ENCODE measurements at regions not wholly inside any gene's neighbourhood (a gene's known extent, or its start where the extent isn't known, plus 50 kb on each side); places are given as distances from the start of the nearest gene placed in this dataset.
A peak's percentile ranks its signal among the peaks of the same experiment; 100 is the strongest.

DNA sequence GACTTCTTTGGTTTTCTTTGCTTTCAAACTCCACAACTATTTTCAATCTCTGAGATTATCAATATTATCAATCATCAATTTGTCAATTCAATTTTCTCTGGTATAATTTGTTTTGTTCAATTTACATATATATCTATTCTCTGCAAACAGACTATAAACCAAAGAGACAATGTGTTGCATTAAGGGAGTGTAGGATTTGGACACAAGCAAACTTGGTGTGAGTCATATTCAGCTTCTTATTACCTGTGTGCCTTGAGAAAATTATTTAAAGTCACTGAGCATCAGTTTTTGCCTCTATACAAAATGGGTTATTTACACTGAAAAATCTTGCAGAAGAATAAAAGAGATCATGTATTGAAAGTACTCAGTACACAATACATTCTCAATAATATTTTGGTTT lies 177.8 kb downstream of the NECTIN3 start:
- Histone ChIP-seq H3K27me3 (ENCODE audit: control insufficient read depth in 3 of 3, insufficient read depth in 3 of 3, low read length in 2 of 3) (no peaks in the 10 kb centered on the region), H3K27ac (ENCODE audit: low read depth in 1 of 2, low read length in 1 of 2) (no peak overlapping the region), H3K4me1 (ENCODE audit: control insufficient read depth in 5 of 5, insufficient read depth in 5 of 5, low read length in 5 of 5) (no peaks in the 10 kb centered on the region), H3K9ac (ENCODE audit: insufficient read depth in 1 of 2, low read length in 2 of 2) (no peak overlapping the region), H3K36me3 (ENCODE audit: control insufficient read depth in 4 of 4, insufficient read depth in 4 of 4, low read length in 4 of 4) (no peaks in the 10 kb centered on the region), H3K4me3 (no peak overlapping the region), H3K9me3 (ENCODE audit: control insufficient read depth in 4 of 4, insufficient read depth in 3 of 4, low read length in 3 of 4) (no peaks in the 10 kb centered on the region)
- TF ChIP-seq, protein P1, sequence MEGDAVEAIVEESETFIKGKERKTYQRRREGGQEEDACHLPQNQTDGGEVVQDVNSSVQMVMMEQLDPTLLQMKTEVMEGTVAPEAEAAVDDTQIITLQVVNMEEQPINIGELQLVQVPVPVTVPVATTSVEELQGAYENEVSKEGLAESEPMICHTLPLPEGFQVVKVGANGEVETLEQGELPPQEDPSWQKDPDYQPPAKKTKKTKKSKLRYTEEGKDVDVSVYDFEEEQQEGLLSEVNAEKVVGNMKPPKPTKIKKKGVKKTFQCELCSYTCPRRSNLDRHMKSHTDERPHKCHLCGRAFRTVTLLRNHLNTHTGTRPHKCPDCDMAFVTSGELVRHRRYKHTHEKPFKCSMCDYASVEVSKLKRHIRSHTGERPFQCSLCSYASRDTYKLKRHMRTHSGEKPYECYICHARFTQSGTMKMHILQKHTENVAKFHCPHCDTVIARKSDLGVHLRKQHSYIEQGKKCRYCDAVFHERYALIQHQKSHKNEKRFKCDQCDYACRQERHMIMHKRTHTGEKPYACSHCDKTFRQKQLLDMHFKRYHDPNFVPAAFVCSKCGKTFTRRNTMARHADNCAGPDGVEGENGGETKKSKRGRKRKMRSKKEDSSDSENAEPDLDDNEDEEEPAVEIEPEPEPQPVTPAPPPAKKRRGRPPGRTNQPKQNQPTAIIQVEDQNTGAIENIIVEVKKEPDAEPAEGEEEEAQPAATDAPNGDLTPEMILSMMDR (IDR thresholded peaks at IDR 0.05; ENCODE audit: control extremely low read depth, extremely low read depth), result no peak
- DNase-seq, result no peak
- no peak for ATAC-seq (ENCODE audit: insufficient read depth, low FRiP score)

DNA sequence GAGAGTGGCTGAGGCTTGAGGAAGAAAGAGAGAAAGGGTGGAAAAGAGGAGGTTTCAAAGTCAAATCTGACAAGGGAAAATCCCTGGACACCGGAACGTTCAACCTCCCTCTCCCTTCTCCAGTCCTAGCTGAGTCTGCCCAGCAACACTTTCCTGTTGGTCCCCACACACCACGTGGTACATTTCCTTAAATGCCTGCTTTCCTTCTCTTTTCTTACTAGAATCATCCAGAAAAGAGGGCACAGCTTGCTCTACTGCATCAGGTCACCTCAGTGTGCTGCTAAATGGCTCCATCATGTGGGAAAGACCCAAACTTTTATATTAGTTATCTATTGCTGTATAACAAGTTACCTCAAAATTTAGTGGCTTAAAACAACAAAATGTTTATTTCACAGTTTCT lies 181.2 kb downstream of the NECTIN3 start:
- ATAC-seq (ENCODE audit: insufficient read depth, low FRiP score), result peak; percentile 34
- no peaks in the 10 kb centered on the region for H3K27me3 ChIP-seq (ENCODE audit: control insufficient read depth in 3 of 3, insufficient read depth in 3 of 3, low read length in 2 of 3)
- no peaks in the 10 kb centered on the region for H3K36me3 ChIP-seq (ENCODE audit: control insufficient read depth in 4 of 4, insufficient read depth in 4 of 4, low read length in 4 of 4)
- no peak overlapping the region for H3K27ac ChIP-seq (ENCODE audit: low read depth in 1 of 2, low read length in 1 of 2)
- H3K4me3 ChIP-seq, result no peak overlapping the region
- peak in 2 of 3 donors; percentile 22 to 28 for DNase-seq
- 17 to 43% methylated on average over 3 of the region's 3 CpGs for WGBS, 2 donors
- TF ChIP-seq, protein P1 (IDR thresholded peaks at IDR 0.05; ENCODE audit: control extremely low read depth, extremely low read depth), result no peak
- H3K4me1 ChIP-seq (ENCODE audit: control insufficient read depth in 5 of 5, insufficient read depth in 5 of 5, low read length in 5 of 5), result no peaks in the 10 kb centered on the region
- no peaks in the 10 kb centered on the region for H3K9me3 ChIP-seq (ENCODE audit: control insufficient read depth in 4 of 4, insufficient read depth in 3 of 4, low read length in 3 of 4)
- H3K9ac ChIP-seq (ENCODE audit: insufficient read depth in 1 of 2, low read length in 2 of 2), result no peak overlapping the region

- Histone ChIP-seq H3K27ac (ENCODE audit: low read depth in 1 of 2, low read length in 1 of 2) (no peak overlapping the region), H3K4me3 (no peak overlapping the region), H3K4me1 (ENCODE audit: control insufficient read depth in 5 of 5, insufficient read depth in 5 of 5, low read length in 5 of 5) (no peaks in the 10 kb centered on the region), H3K9me3 (ENCODE audit: control insufficient read depth in 4 of 4, insufficient read depth in 3 of 4, low read length in 3 of 4) (no peaks in the 10 kb centered on the region), H3K9ac (ENCODE audit: insufficient read depth in 1 of 2, low read length in 2 of 2) (no peak overlapping the region), H3K27me3 (ENCODE audit: control insufficient read depth in 3 of 3, insufficient read depth in 3 of 3, low read length in 2 of 3) (no peaks in the 10 kb centered on the region), H3K36me3 (ENCODE audit: control insufficient read depth in 4 of 4, insufficient read depth in 4 of 4, low read length in 4 of 4) (no peaks in the 10 kb centered on the region)
- ATAC-seq (ENCODE audit: insufficient read depth, low FRiP score) (no peak), DNase-seq (no peak)
- WGBS, 2 donors, result 84 to 96% methylated on average over 2 of the region's 2 CpGs
- TF ChIP-seq, protein P1 (IDR thresholded peaks at IDR 0.05; ENCODE audit: control extremely low read depth, extremely low read depth), result no peak
These were observed 182.1 kb downstream of the NECTIN3 start for GRCh38 chr3:111253733-111254132.

GRCh38 chr3:111260878-111261277 lies 189.3 kb downstream of the NECTIN3 start:
- no peak for DNase-seq
- no peak overlapping the region for H3K9ac ChIP-seq (ENCODE audit: insufficient read depth in 1 of 2, low read length in 2 of 2)
- no peak overlapping the region for H3K27ac ChIP-seq (ENCODE audit: low read depth in 1 of 2, low read length in 1 of 2)
- no peaks in the 10 kb centered on the region for H3K4me1 ChIP-seq (ENCODE audit: control insufficient read depth in 5 of 5, insufficient read depth in 5 of 5, low read length in 5 of 5)
- no peaks in the 10 kb centered on the region for H3K27me3 ChIP-seq (ENCODE audit: control insufficient read depth in 3 of 3, insufficient read depth in 3 of 3, low read length in 2 of 3)
- TF ChIP-seq, protein P1 (IDR thresholded peaks at IDR 0.05; ENCODE audit: control extremely low read depth, extremely low read depth), result no peak
- no peak overlapping the region for H3K4me3 ChIP-seq
- no peaks in the 10 kb centered on the region for H3K36me3 ChIP-seq (ENCODE audit: control insufficient read depth in 4 of 4, insufficient read depth in 4 of 4, low read length in 4 of 4)
- ATAC-seq (ENCODE audit: insufficient read depth, low FRiP score), result no peak
- H3K9me3 ChIP-seq (ENCODE audit: control insufficient read depth in 4 of 4, insufficient read depth in 3 of 4, low read length in 3 of 4), result no peaks in the 10 kb centered on the region
